ENCODE measurements at regions not wholly inside any gene's neighbourhood (a gene's known extent, or its start where the extent isn't known, plus 50 kb on each side); places are given as distances from the start of the nearest gene placed in this dataset.
"Not testable (repeated sequence)": the region's sequence is repeated elsewhere in the genome, so short reads cannot be mapped to it uniquely, and the experiment has no call there.

- DNase-seq; in situ Hi-C loops (cut with MboI; ENCODE audit: low pct_unique_long_range_greater_than_20kb, low sequenced_read_pairs): not testable (repeated sequence)
Observed at GRCh38 chr2:131833367-131834202, 305.9 kb downstream of the CCDC74A start.

- DNase-seq; in situ Hi-C loops (cut with MboI; ENCODE audit: low pct_unique_long_range_greater_than_20kb, low sequenced_read_pairs): not testable (repeated sequence)
Observed at GRCh38 chr2:131834203-131835020, 306.7 kb downstream of the CCDC74A start.

GRCh38 chr2:131835022-131835421, 307.3 kb downstream of the CCDC74A start:
- DNase-seq; in situ Hi-C loops (cut with MboI; ENCODE audit: low pct_unique_long_range_greater_than_20kb, low sequenced_read_pairs): not testable (repeated sequence)

GRCh38 chr2:131835621-131836091, 308.0 kb downstream of the CCDC74A start:
- in situ Hi-C loops (cut with MboI; ENCODE audit: low pct_unique_long_range_greater_than_20kb, low sequenced_read_pairs): no loop called here
- no peak for DNase-seq

- in situ Hi-C loops (cut with MboI; ENCODE audit: low pct_unique_long_range_greater_than_20kb, low sequenced_read_pairs); DNase-seq: not testable (repeated sequence)
Observed at GRCh38 chr2:131836116-131836515, 308.4 kb downstream of the CCDC74A start.

GRCh38 chr2:131844044-131844443, 316.4 kb downstream of the CCDC74A start:
- DNase-seq; in situ Hi-C loops (cut with MboI; ENCODE audit: low pct_unique_long_range_greater_than_20kb, low sequenced_read_pairs): not testable (repeated sequence)

GRCh38 chr2:131856202-131856601, 305.6 kb downstream of the ANKRD30BL start:
- in situ Hi-C loops (cut with MboI; ENCODE audit: low pct_unique_long_range_greater_than_20kb, low sequenced_read_pairs); DNase-seq: not testable (repeated sequence)

GRCh38 chr2:131858197-131858596, 303.6 kb downstream of the ANKRD30BL start:
- in situ Hi-C loops (cut with MboI; ENCODE audit: low pct_unique_long_range_greater_than_20kb, low sequenced_read_pairs): not testable (repeated sequence)

More at GRCh38 chr2:131858197-131858596, 303.6 kb downstream of the ANKRD30BL start:
- peak; percentile 43 for DNase-seq
